Stomach (tissue), 8 donors: ENCODE measurements at regions not wholly inside any gene's neighbourhood (a gene's known extent, or its start where the extent isn't known, plus 50 kb on each side); places are given as distances from the start of the nearest gene placed in this dataset.
"Not testable (repeated sequence)": the region's sequence is repeated elsewhere in the genome, so short reads cannot be mapped to it uniquely, and the experiment has no call there.

Experiments
- DNase-seq, 2 donors: peaks; one replicate each; pipeline versions ENCODE4 v3.0.0 to v3.0.0-alpha.2; 2013 to 2019
- H3K27ac ChIP-seq, 5 donors: fragments of 200-600 bp in 4 of 5; sonication (generic) in 4 of 5; one replicate each; pipeline ENCODE4 v1.5.1; 2013 to 2019; ENCODE audit warnings: mild to moderate bottlenecking in 1 of 5, moderate library complexity in 1 of 5
- H3K27me3 ChIP-seq, 3 donors: fragments of 200-600 bp; sonication (generic); one replicate each; pipeline ENCODE4 v1.5.1; 2017 to 2019; ENCODE audit warnings: mixed run types in 1 of 3
- H3K36me3 ChIP-seq, 4 donors: fragments of 200-600 bp; sonication (generic); 1 replicate in 3 of 4; 2 replicates in 1 of 4; pipeline ENCODE4 v1.5.1; 2016 to 2019
- H3K4me1 ChIP-seq, 4 donors: fragments of 200-600 bp; sonication (generic); one replicate each; pipeline ENCODE4 v1.5.1; 2016 to 2019
- H3K4me3 ChIP-seq, 4 donors: fragments of 200-600 bp; sonication (generic) in 3 of 4; one replicate each; pipeline ENCODE4 v1.5.1; 2016 to 2019; ENCODE audit warnings: mild to moderate bottlenecking in 1 of 4
- H3K9me3 ChIP-seq, 4 donors: fragments of 200-600 bp; sonication (generic); one replicate each; pipeline ENCODE4 v1.5.1; 2016 to 2019
- CTCF ChIP-seq, 7 experiments: fragments of 450-650 bp in 4 of 7; fragments of 200-600 bp in 3 of 7; sonication (generic) in 3 of 7; IDR thresholded peaks; one replicate each; pipeline ENCODE4 v1.5.1; 2016 to 2019; ENCODE audit warnings: antibody characterized with exemption in 7 of 7, control low read depth in 2 of 7, mild to moderate bottlenecking in 1 of 7
- EP300 ChIP-seq: sonication (generic); formaldehyde crosslinking; IDR thresholded peaks from one replicate; pipeline ENCODE4 v1.6.1; 2017; ENCODE audit warnings: antibody characterized with exemption
- POLR2A ChIP-seq, 4 donors: fragments of 450-650 bp; IDR thresholded peaks; one replicate each; pipeline ENCODE4 v1.6.1; 2016; ENCODE audit warnings: antibody characterized with exemption in 4 of 4, control low read depth in 2 of 4, mild to moderate bottlenecking in 1 of 4, moderate library complexity in 1 of 4
- POLR2AphosphoS5 ChIP-seq, 3 donors: sonication (generic); formaldehyde crosslinking; IDR thresholded peaks; one replicate each; pipeline ENCODE4 v1.6.1; 2016; ENCODE audit warnings: antibody characterized with exemption in 3 of 3
- WGBS, 5 donors: extraction: QIAGEN DNeasy Blood & Tissue Kit in 3 of 5; methylation state at CpG; one replicate each; pipeline versions ENCODE4 v1.1.5 to v1.1.7; 2013 to 2018; 5-methylcytosine and 5-hydroxymethylcytosine counted together
- intact Hi-C: fragments of 100-400 bp; cut with DNase I; formaldehyde crosslinking; loops from one replicate; pipeline ENCODE4 v1.15.1; 2023; ENCODE audit warnings: low total_unique reads
- donor health status: healthy with polysubstance abuse.
- donor health status: Bipolar disorder and iron deficiency.
- donor health status: healthy.

DNA sequence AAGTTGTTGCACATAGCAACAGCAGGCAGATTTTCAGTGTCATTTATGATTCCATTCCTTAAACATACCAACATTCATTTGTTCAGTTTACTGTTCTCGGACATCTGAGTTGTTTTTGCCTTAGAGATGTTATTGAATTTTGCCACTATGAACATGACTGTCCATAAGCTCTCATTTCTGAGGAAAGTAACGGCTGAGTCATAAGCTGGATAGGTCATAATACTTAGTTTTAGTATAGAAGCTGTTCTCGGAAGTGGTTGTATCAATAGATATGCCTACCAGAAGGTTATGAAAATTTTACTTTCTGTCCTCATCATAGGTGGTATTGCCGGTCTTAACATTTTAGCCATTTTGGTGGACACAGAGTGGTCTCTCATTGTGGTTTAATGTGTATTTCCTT is 157.1 kb upstream of the CLNK start:
- H3K36me3 ChIP-seq = no peaks in the 10 kb centered on the region
- H3K27me3 ChIP-seq = no peaks in the 10 kb centered on the region
- no peak overlapping the region for H3K27ac ChIP-seq
- H3K4me3 ChIP-seq = no peak overlapping the region
- no peaks in the 10 kb centered on the region for H3K4me1 ChIP-seq
- no peak for DNase-seq
- WGBS, 5 donors = 80 to 93% (median 92%) methylated on average over 4 of the region's 4 CpGs
- intact Hi-C loops = no loop called here
- no peak for TF ChIP-seq CTCF (IDR thresholded peaks at IDR 0.05)
- no peak for TF ChIP-seq POLR2A (IDR thresholded peaks at IDR 0.05)
- TF ChIP-seq POLR2AphosphoS5 (IDR thresholded peaks at IDR 0.05) = no peak
- TF ChIP-seq EP300 = no peak
- H3K9me3 ChIP-seq = peaks cover 0 to 6% (median 0%) of the 10 kb centered on the region in 4 donors

- no peak for TF ChIP-seq POLR2AphosphoS5 (IDR thresholded peaks at IDR 0.05)
- no peak for TF ChIP-seq POLR2A (IDR thresholded peaks at IDR 0.05)
- no peak for TF ChIP-seq CTCF (IDR thresholded peaks at IDR 0.05)
- no peak for TF ChIP-seq EP300
- DNase-seq = no peak
- H3K36me3 ChIP-seq = no peaks in the 10 kb centered on the region
- no peak overlapping the region for H3K27ac ChIP-seq
- no peaks in the 10 kb centered on the region for H3K9me3 ChIP-seq
- intact Hi-C loops = no loop called here
- H3K4me1 ChIP-seq = no peaks in the 10 kb centered on the region
- 75 to 86% (median 79%) methylated on average over 3 of the region's 3 CpGs for WGBS, 5 donors
- no peaks in the 10 kb centered on the region for H3K27me3 ChIP-seq
- H3K4me3 ChIP-seq = no peak overlapping the region
Observed at GRCh38 chr4:10837151-10837550, 152.6 kb upstream of the CLNK start.

GRCh38 chr4:10832806-10833628 is 148.4 kb upstream of the CLNK start:
- Histone ChIP-seq H3K4me3 (no peak overlapping the region), H3K4me1 (no peaks in the 10 kb centered on the region), H3K27ac (no peak overlapping the region), H3K36me3 (no peaks in the 10 kb centered on the region), H3K27me3 (no peaks in the 10 kb centered on the region), H3K9me3 (no peaks in the 10 kb centered on the region)
- 78 to 81% (median 81%) methylated on average over 9 of the region's 9 CpGs for WGBS, 5 donors
- intact Hi-C loops = no loop called here
- DNase-seq = peak in 1 of 2 donors; percentile 7
- no peak for TF ChIP-seq CTCF (IDR thresholded peaks at IDR 0.05)
- no peak for TF ChIP-seq EP300
- no peak for TF ChIP-seq POLR2AphosphoS5 (IDR thresholded peaks at IDR 0.05)
- no peak for TF ChIP-seq POLR2A (IDR thresholded peaks at IDR 0.05)

GRCh38 chr4:10831727-10832408 is 147.3 kb upstream of the CLNK start:
- Histone ChIP-seq H3K9me3 (no peaks in the 10 kb centered on the region), H3K4me3 (no peak overlapping the region), H3K36me3 (no peaks in the 10 kb centered on the region), H3K27ac (no peak overlapping the region), H3K27me3 (no peaks in the 10 kb centered on the region), H3K4me1 (no peaks in the 10 kb centered on the region)
- 81 to 97% (median 88%) methylated on average over 2 of the region's 2 CpGs for WGBS, 5 donors
- no peak for DNase-seq
- no peak for TF ChIP-seq EP300
- TF ChIP-seq POLR2AphosphoS5 (IDR thresholded peaks at IDR 0.05) = no peak
- TF ChIP-seq POLR2A (IDR thresholded peaks at IDR 0.05) = no peak
- TF ChIP-seq CTCF (IDR thresholded peaks at IDR 0.05) = no peak
- intact Hi-C loops = no loop called here

- WGBS, 5 donors = 92 to 95% (median 92%) methylated on average over 20 to 21 of the region's 21 CpGs
- H3K9me3 ChIP-seq, H3K27ac ChIP-seq, H3K36me3 ChIP-seq, H3K27me3 ChIP-seq, intact Hi-C loops, H3K4me1 ChIP-seq, H3K4me3 ChIP-seq, DNase-seq: not testable (repeated sequence)
Observed at GRCh38 chr4:10828918-10829538, 144.5 kb upstream of the CLNK start.
